SK-N-SH treated with all-trans-retinoic acid at 6 μM for 48 hours (cell line): ENCODE measurements at regions not wholly inside any gene's neighbourhood (a gene's known extent, or its start where the extent isn't known, plus 50 kb on each side); places are given as distances from the start of the nearest gene placed in this dataset.

Experiments
- PATZ1 ChIP-seq: fragments of 250-450 bp; sonication (Bioruptor Pico); IDR thresholded peaks from 2 replicates; pipeline ENCODE4 v1.8.0; 2020; ENCODE audit warnings: mild to moderate bottlenecking, moderate library complexity, borderline replicate concordance
- TOX ChIP-seq: fragments of 250-450 bp; sonication (Bioruptor Pico); IDR thresholded peaks from 2 replicates; pipeline ENCODE4 v1.8.0; 2021; ENCODE audit warnings: mild to moderate bottlenecking, moderate library complexity, borderline replicate concordance

- TF ChIP-seq TOX (CRISPR knock-in tag) (no peak), PATZ1 (CRISPR knock-in tag) (no peak)
Measured at GRCh38 chr3:126289096-126289495, 68.1 kb downstream of the KLF15 start.
